Psoas muscle (tissue), 7 donors: ENCODE measurements at regions not wholly inside any gene's neighbourhood (a gene's known extent, or its start where the extent isn't known, plus 50 kb on each side); places are given as distances from the start of the nearest gene placed in this dataset.

Experiments
- ATAC-seq, 4 donors: fragments of 200-7000 bp; cut with Tn5 transposase; one replicate each; pipeline ENCODE4 v1.9.1; 2020; ENCODE audit warnings: moderate library complexity in 3 of 4, mild to moderate bottlenecking in 2 of 4
- DNase-seq, 2 donors: peaks; one replicate each; pipeline ENCODE4 v3.0.0-alpha.2; 2020
- H3K27ac ChIP-seq: fragments of 200-600 bp; one replicate; pipeline ENCODE4 v1.8.0; 2022
- H3K27me3 ChIP-seq, 3 donors: fragments of 200-600 bp in 1 of 3; one replicate each; pipeline versions ENCODE4 v1.6.1 to v1.8.0; 2013 to 2022; ENCODE audit warnings: low read length in 2 of 3, mild to moderate bottlenecking in 2 of 3, moderate library complexity in 1 of 3; ENCODE audit not compliant: insufficient read depth in 3 of 3
- H3K36me3 ChIP-seq, 2 donors: fragments of 200-600 bp in 1 of 2; one replicate each; pipeline versions ENCODE4 v1.6.1 to v1.8.0; 2013 to 2022; ENCODE audit warnings: low read depth in 1 of 2, mild to moderate bottlenecking in 1 of 2, moderate library complexity in 1 of 2; ENCODE audit not compliant: insufficient read depth in 1 of 2
- H3K4me1 ChIP-seq: fragments of 200-600 bp; one replicate; pipeline ENCODE4 v1.8.0; 2022
- H3K4me3 ChIP-seq: fragments of 200-600 bp; one replicate; pipeline ENCODE4 v1.8.0; 2022; ENCODE audit warnings: mild to moderate bottlenecking
- H3K9me3 ChIP-seq: fragments of 200-600 bp; one replicate; pipeline ENCODE4 v1.8.0; 2022
- WGBS, 3 donors: extraction: QIAGEN DNeasy Blood & Tissue Kit; methylation state at CpG; one replicate each; pipeline versions ENCODE4 v1.1.6 to v1.1.7; 2013; 5-methylcytosine and 5-hydroxymethylcytosine counted together
- intact Hi-C, 2 donors: fragments of 100-400 bp; cut with DNase I; formaldehyde crosslinking; loops; one replicate each; pipeline versions ENCODE4 v1.11.0 to v1.14.2; 2022
- TF ChIP-seq, protein P1 (sequence below): fragments of 200-600 bp; IDR thresholded peaks from one replicate; pipeline ENCODE4 v1.8.0; 2022; ENCODE audit warnings: antibody characterized with exemption
- donor health status: healthy with polysubstance abuse.
- donor health status: DM: no; HTN: no; CAD: no; lungs with moderate emphysema.
- donor health status: Bipolar disorder and iron deficiency.
- donor health status: healthy.
- donor health status: DM: yes; HTN: yes; CAD: no.
- donor health status: DM: no; HTN: no; CAD: no.
- donor health status: DM: yes; HTN: yes; CAD: no.

DNA sequence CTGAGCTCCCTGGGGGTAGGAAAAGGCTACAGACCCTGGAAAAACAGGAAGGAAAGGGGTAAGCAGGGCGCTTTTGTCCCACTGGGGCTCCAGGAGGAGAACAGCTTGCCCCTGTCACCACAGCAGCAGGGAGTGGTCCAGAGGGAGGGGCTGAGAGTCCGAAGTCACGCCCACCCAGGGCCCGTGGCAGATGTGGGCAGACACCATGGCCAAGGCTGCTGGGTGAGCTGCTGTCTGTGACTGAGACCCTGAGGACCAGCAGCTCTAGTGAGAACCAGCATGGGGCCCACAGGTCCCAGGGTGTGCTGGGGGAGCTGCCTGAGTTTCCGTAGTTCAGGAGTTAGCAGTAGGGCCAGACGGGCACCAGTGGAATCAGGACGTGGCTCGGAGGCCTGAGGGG is 162.0 kb downstream of the SPP2 start:
- no peaks in the 10 kb centered on the region for H3K36me3 ChIP-seq
- no peaks in the 10 kb centered on the region for H3K27me3 ChIP-seq
- intact Hi-C loops: no loop called here
- no peak overlapping the region for H3K4me3 ChIP-seq
- ATAC-seq (no peak), DNase-seq (no peak)
- 60 to 64% (median 63%) methylated on average over 8 of the region's 8 CpGs for WGBS, 3 donors
- H3K9me3 ChIP-seq: peaks cover 6% of the 10 kb centered on the region
- no peak overlapping the region for H3K27ac ChIP-seq
- no peaks in the 10 kb centered on the region for H3K4me1 ChIP-seq
- TF ChIP-seq, protein P1, sequence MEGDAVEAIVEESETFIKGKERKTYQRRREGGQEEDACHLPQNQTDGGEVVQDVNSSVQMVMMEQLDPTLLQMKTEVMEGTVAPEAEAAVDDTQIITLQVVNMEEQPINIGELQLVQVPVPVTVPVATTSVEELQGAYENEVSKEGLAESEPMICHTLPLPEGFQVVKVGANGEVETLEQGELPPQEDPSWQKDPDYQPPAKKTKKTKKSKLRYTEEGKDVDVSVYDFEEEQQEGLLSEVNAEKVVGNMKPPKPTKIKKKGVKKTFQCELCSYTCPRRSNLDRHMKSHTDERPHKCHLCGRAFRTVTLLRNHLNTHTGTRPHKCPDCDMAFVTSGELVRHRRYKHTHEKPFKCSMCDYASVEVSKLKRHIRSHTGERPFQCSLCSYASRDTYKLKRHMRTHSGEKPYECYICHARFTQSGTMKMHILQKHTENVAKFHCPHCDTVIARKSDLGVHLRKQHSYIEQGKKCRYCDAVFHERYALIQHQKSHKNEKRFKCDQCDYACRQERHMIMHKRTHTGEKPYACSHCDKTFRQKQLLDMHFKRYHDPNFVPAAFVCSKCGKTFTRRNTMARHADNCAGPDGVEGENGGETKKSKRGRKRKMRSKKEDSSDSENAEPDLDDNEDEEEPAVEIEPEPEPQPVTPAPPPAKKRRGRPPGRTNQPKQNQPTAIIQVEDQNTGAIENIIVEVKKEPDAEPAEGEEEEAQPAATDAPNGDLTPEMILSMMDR: no peak

DNA sequence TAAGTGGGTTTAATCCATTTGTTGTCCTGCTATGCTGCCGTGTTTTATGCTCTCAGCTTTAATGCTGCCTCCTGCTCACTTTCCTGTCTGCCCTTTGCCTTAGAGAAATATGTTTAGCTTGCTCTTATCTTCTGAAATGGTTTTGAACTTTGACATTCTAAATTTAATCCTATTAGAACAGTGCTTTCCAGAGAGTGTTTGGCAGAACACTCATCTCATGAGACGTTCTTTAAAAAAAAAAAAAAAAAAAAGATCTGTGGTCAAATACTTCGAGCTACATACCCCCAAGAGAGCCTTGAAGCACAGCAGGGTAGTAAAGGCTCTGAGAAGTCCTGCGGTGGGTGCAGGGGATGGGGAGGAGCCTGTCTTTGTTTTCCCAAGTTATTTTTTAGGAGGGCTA is 161.3 kb downstream of the SPP2 start:
- WGBS, 3 donors: 25 to 31% (median 25%) methylated on average over 4 of the region's 4 CpGs
- Histone ChIP-seq H3K4me3 (no peak overlapping the region), H3K27ac (no peak overlapping the region), H3K27me3 (no peaks in the 10 kb centered on the region), H3K9me3 (peaks cover 8% of the 10 kb centered on the region), H3K4me1 (no peaks in the 10 kb centered on the region), H3K36me3 (no peaks in the 10 kb centered on the region)
- DNase-seq: no peak
- TF ChIP-seq, protein P1: no peak
- intact Hi-C loops: no loop called here
- ATAC-seq: no peak

DNA sequence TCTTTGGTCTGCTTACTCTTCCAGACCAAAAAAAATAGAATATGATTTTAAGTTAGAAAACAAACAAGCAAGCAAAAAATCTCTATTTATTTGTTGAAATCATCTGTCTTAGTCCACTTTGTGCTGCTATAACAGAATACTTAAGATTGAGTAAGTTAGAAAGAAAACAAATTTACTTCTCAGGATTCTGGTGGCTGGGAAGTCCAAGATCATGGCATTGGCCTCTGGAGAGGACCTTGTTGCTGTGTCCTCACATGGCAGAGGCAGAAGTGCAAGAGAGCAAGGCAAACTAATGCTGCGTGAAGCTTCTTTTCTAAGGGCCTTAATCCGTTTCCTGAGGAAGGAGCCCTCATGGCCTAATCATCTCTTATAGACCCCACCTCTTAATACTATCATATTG is 156.2 kb downstream of the SPP2 start:
- ATAC-seq (no peak), DNase-seq (no peak)
- Histone ChIP-seq H3K27me3 (peaks cover 0 to 3% (median 0%) of the 10 kb centered on the region in 3 donors), H3K4me3 (no peak overlapping the region), H3K4me1 (no peaks in the 10 kb centered on the region), H3K9me3 (peaks cover 12% of the 10 kb centered on the region), H3K27ac (no peak overlapping the region), H3K36me3 (no peaks in the 10 kb centered on the region)
- TF ChIP-seq, protein P1: no peak
- intact Hi-C loops: no loop called here
- WGBS, 3 donors: 87 to 98% (median 90%) methylated on average over 2 of the region's 2 CpGs

DNA sequence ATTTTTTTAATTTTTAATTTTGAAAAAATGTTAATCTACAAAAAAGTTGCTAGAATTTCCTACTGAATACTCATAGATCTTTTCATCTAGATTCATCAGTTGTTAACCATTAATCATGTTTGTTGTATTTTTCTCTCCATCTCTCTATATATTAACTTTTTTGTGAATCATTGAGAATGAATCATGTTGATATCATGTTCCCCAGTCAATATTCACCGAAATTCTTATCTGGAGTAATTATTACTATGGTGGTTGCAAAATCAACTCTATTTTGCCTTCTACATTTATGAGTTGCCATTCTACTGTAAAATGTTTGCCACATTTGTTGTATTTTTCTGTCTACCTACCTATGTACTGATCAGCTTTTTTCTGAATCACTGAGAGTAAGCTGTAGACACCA is 154.0 kb downstream of the SPP2 start:
- WGBS, 3 donors: 90 to 94% (median 91%) methylated on average over 1 of the region's 1 CpG
- Histone ChIP-seq H3K4me3 (no peak overlapping the region), H3K36me3 (no peaks in the 10 kb centered on the region), H3K4me1 (no peaks in the 10 kb centered on the region), H3K27me3 (peaks cover 0 to 3% (median 0%) of the 10 kb centered on the region in 3 donors), H3K9me3 (peaks cover 9% of the 10 kb centered on the region), H3K27ac (no peak overlapping the region)
- intact Hi-C loops: no loop called here
- ATAC-seq: no peak
- DNase-seq: no peak
- TF ChIP-seq, protein P1: no peak
